Stomach (tissue), 8 donors: ENCODE measurements at regions not wholly inside any gene's neighbourhood (a gene's known extent, or its start where the extent isn't known, plus 50 kb on each side); places are given as distances from the start of the nearest gene placed in this dataset.
A peak's percentile ranks its signal among the peaks of the same experiment; 100 is the strongest.

Source experiments
- DNase-seq, 2 donors: peaks; one replicate each; pipeline versions ENCODE4 v3.0.0 to v3.0.0-alpha.2; 2013 to 2019
- H3K27ac ChIP-seq, 5 donors: fragments of 200-600 bp in 4 of 5; sonication (generic) in 4 of 5; one replicate each; pipeline ENCODE4 v1.5.1; 2013 to 2019; ENCODE audit warnings: mild to moderate bottlenecking in 1 of 5, moderate library complexity in 1 of 5
- H3K27me3 ChIP-seq, 3 donors: fragments of 200-600 bp; sonication (generic); one replicate each; pipeline ENCODE4 v1.5.1; 2017 to 2019; ENCODE audit warnings: mixed run types in 1 of 3
- H3K36me3 ChIP-seq, 4 donors: fragments of 200-600 bp; sonication (generic); 1 replicate in 3 of 4; 2 replicates in 1 of 4; pipeline ENCODE4 v1.5.1; 2016 to 2019
- H3K4me1 ChIP-seq, 4 donors: fragments of 200-600 bp; sonication (generic); one replicate each; pipeline ENCODE4 v1.5.1; 2016 to 2019
- H3K4me3 ChIP-seq, 4 donors: fragments of 200-600 bp; sonication (generic) in 3 of 4; one replicate each; pipeline ENCODE4 v1.5.1; 2016 to 2019; ENCODE audit warnings: mild to moderate bottlenecking in 1 of 4
- H3K9me3 ChIP-seq, 4 donors: fragments of 200-600 bp; sonication (generic); one replicate each; pipeline ENCODE4 v1.5.1; 2016 to 2019
- CTCF ChIP-seq, 7 experiments: fragments of 450-650 bp in 4 of 7; fragments of 200-600 bp in 3 of 7; sonication (generic) in 3 of 7; IDR thresholded peaks; one replicate each; pipeline ENCODE4 v1.5.1; 2016 to 2019; ENCODE audit warnings: antibody characterized with exemption in 7 of 7, control low read depth in 2 of 7, mild to moderate bottlenecking in 1 of 7
- EP300 ChIP-seq: sonication (generic); formaldehyde crosslinking; IDR thresholded peaks from one replicate; pipeline ENCODE4 v1.6.1; 2017; ENCODE audit warnings: antibody characterized with exemption
- POLR2A ChIP-seq, 4 donors: fragments of 450-650 bp; IDR thresholded peaks; one replicate each; pipeline ENCODE4 v1.6.1; 2016; ENCODE audit warnings: antibody characterized with exemption in 4 of 4, control low read depth in 2 of 4, mild to moderate bottlenecking in 1 of 4, moderate library complexity in 1 of 4
- POLR2AphosphoS5 ChIP-seq, 3 donors: sonication (generic); formaldehyde crosslinking; IDR thresholded peaks; one replicate each; pipeline ENCODE4 v1.6.1; 2016; ENCODE audit warnings: antibody characterized with exemption in 3 of 3
- WGBS, 5 donors: extraction: QIAGEN DNeasy Blood & Tissue Kit in 3 of 5; methylation state at CpG; one replicate each; pipeline versions ENCODE4 v1.1.5 to v1.1.7; 2013 to 2018; 5-methylcytosine and 5-hydroxymethylcytosine counted together
- intact Hi-C: fragments of 100-400 bp; cut with DNase I; formaldehyde crosslinking; loops from one replicate; pipeline ENCODE4 v1.15.1; 2023; ENCODE audit warnings: low total_unique reads
- small RNA-seq, 4 donors: library from RNA; depleted of rRNA; stranded (forward); fragments of <200 nt; gene quantifications; one replicate each; pipeline ENCODE3, GENCODE V24; 2016
- donor health status: healthy with polysubstance abuse.
- donor health status: Bipolar disorder and iron deficiency.
- donor health status: healthy.

GRCh38 chr11:50394017-50394416 is 361.3 kb downstream of the OR4C45 start:
- H3K27ac ChIP-seq: no peak overlapping the region
- no peak overlapping the region for H3K4me3 ChIP-seq
- H3K27me3 ChIP-seq: no peaks in the 10 kb centered on the region
- WGBS, 5 donors: 77 to 88% (median 82%) methylated on average over 2 of the region's 2 CpGs
- H3K9me3 ChIP-seq: peaks cover 35 to 100% (median 89%) of the 10 kb centered on the region in 4 donors
- H3K36me3 ChIP-seq: no peaks in the 10 kb centered on the region
- no peaks in the 10 kb centered on the region for H3K4me1 ChIP-seq
- TF ChIP-seq POLR2AphosphoS5 (IDR thresholded peaks at IDR 0.05) (no peak), POLR2A (IDR thresholded peaks at IDR 0.05) (no peak)
- intact Hi-C loops: no loop called here
- DNase-seq: no peak

GRCh38 chr11:50412832-50413231 is 380.2 kb downstream of the OR4C45 start:
- TF ChIP-seq CTCF (IDR thresholded peaks at IDR 0.05) (no peak), POLR2AphosphoS5 (IDR thresholded peaks at IDR 0.05) (no peak), POLR2A (IDR thresholded peaks at IDR 0.05) (no peak), EP300 (no peak)
- peak in 1 of 2 donors; percentile 0 for DNase-seq
- 72 to 83% (median 75%) methylated on average over 6 of the region's 6 CpGs for WGBS, 5 donors
- Histone ChIP-seq H3K36me3 (no peaks in the 10 kb centered on the region), H3K27ac (no peak overlapping the region), H3K9me3 (peaks cover 0 to 66% (median 44%) of the 10 kb centered on the region in 4 donors), H3K4me1 (no peaks in the 10 kb centered on the region), H3K4me3 (no peak overlapping the region), H3K27me3 (no peaks in the 10 kb centered on the region)
- intact Hi-C loops: no loop called here

- Histone ChIP-seq H3K9me3 (peaks cover 0 to 17% (median 8%) of the 10 kb centered on the region in 4 donors), H3K4me3 (no peak overlapping the region), H3K4me1 (no peaks in the 10 kb centered on the region), H3K27ac (no peak overlapping the region), H3K36me3 (no peaks in the 10 kb centered on the region), H3K27me3 (no peaks in the 10 kb centered on the region)
- intact Hi-C loops: no loop called here
- no peak for DNase-seq
- TF ChIP-seq POLR2AphosphoS5 (IDR thresholded peaks at IDR 0.05) (no peak), POLR2A (IDR thresholded peaks at IDR 0.05) (no peak), CTCF (IDR thresholded peaks at IDR 0.05) (no peak), EP300 (no peak)
- 37 to 46% (median 41%) methylated on average over 4 of the region's 4 CpGs for WGBS, 5 donors
Observed at GRCh38 chr11:50423208-50423607, 390.5 kb downstream of the OR4C45 start.

Small RNA genes lying in the stretch of these regions (small RNA-seq; reads per million reads assigned to genes)
- gene AC109635.3: 0 reads per million in 4 donors
